OCI-LY1 (cell line): ENCODE measurements at regions not wholly inside any gene's neighbourhood (a gene's known extent, or its start where the extent isn't known, plus 50 kb on each side); places are given as distances from the start of the nearest gene placed in this dataset.

Source experiments
- CTCF ChIP-seq: fragments of 200-600 bp; sonication (generic), shearing (Covaris generic); IDR thresholded peaks from 2 replicates; pipeline ENCODE4 v1.5.1; 2017; ENCODE audit warnings: mild to moderate bottlenecking, antibody characterized with exemption, low read length, moderate library complexity, mixed read lengths
- EZH2 ChIP-seq: fragments of 200-600 bp; sonication (generic), shearing (Covaris generic); IDR thresholded peaks from 2 replicates; pipeline ENCODE4 v1.8.0; 2017; ENCODE audit warnings: borderline replicate concordance, mixed run types, mild to moderate bottlenecking, antibody characterized with exemption, low read length, moderate library complexity, mixed read lengths

DNA sequence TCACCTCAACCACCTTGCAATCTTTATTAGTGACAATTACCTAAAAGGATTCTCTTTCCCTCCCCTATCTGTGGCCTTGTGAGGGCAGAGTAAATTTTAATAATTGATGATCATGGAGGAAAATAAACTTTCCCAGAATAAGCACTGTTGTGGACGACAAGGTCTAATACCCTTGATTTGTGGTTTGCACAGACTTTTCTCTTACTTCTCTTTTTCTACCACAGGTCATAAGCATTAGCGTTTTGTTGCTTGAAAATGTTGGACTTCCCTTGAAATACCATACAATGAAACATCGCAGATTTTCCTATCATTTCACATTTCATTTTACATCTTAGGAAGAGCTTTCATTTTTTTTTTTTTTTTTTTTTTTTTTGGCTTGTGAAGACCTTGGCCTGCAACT, 188.1 kb upstream of the TMEM72 start:
- TF ChIP-seq CTCF: no peak
- no peak for TF ChIP-seq EZH2
